GM18861 (cell line): ENCODE measurements at regions not wholly inside any gene's neighbourhood (a gene's known extent, or its start where the extent isn't known, plus 50 kb on each side); places are given as distances from the start of the nearest gene placed in this dataset.

Experiments used
- ATAC-seq: cut with Tn5 transposase; IDR thresholded peaks from one replicate; pipeline ENCODE4 v1.9.1; 2021; ENCODE audit not compliant: unreplicated experiment

GRCh38 chr1:98211271-98211845 is 290.5 kb upstream of the DPYD start:
- no peak for ATAC-seq

- ATAC-seq: no peak
These were observed 289.7 kb upstream of the DPYD start for GRCh38 chr1:98210563-98210962.

GRCh38 chr1:98210064-98210463 is 289.2 kb upstream of the DPYD start:
- ATAC-seq: no peak

- ATAC-seq: no peak
These were observed 284.6 kb upstream of the DPYD start for GRCh38 chr1:98205291-98206017.

- ATAC-seq: no peak
These were observed 282.6 kb upstream of the DPYD start for GRCh38 chr1:98203466-98203865.

- ATAC-seq: no peak
These were observed 280.8 kb upstream of the DPYD start for GRCh38 chr1:98201666-98202081.

GRCh38 chr1:98197356-98197755 is 276.5 kb upstream of the DPYD start:
- no peak for ATAC-seq

- no peak for ATAC-seq
These were observed 275.2 kb upstream of the DPYD start for GRCh38 chr1:98196012-98196411.

GRCh38 chr1:98188774-98189173 is 267.9 kb upstream of the DPYD start:
- ATAC-seq: no peak

GRCh38 chr1:98184856-98185255 is 264.0 kb upstream of the DPYD start:
- no peak for ATAC-seq

- ATAC-seq: no peak
These were observed 260.4 kb upstream of the DPYD start for GRCh38 chr1:98181036-98181764.

- ATAC-seq: no peak
These were observed 258.4 kb upstream of the DPYD start for GRCh38 chr1:98179151-98179773.

- ATAC-seq: no peak
These were observed 256.9 kb upstream of the DPYD start for GRCh38 chr1:98177751-98178150.

- no peak for ATAC-seq
These were observed 256.1 kb upstream of the DPYD start for GRCh38 chr1:98176936-98177335.

GRCh38 chr1:98176414-98176813 is 255.6 kb upstream of the DPYD start:
- ATAC-seq: no peak

- no peak for ATAC-seq
These were observed 251.7 kb upstream of the DPYD start for GRCh38 chr1:98172578-98172977.

- no peak for ATAC-seq
These were observed 251.2 kb upstream of the DPYD start for GRCh38 chr1:98172022-98172421.

GRCh38 chr1:98164509-98164908 is 243.7 kb upstream of the DPYD start:
- no peak for ATAC-seq

GRCh38 chr1:98157524-98158313 is 236.9 kb upstream of the DPYD start:
- no peak for ATAC-seq

- no peak for ATAC-seq
These were observed 226.4 kb upstream of the DPYD start for GRCh38 chr1:98147280-98147679.

- no peak for ATAC-seq
These were observed 224.8 kb upstream of the DPYD start for GRCh38 chr1:98145655-98146054.
